Right atrium auricular region (tissue), 2 donors: ENCODE measurements at regions not wholly inside any gene's neighbourhood (a gene's known extent, or its start where the extent isn't known, plus 50 kb on each side); places are given as distances from the start of the nearest gene placed in this dataset.

Source experiments
- DNase-seq: peaks from one replicate; pipeline ENCODE4 v3.0.0-alpha.2; 2019; ENCODE audit warnings: low spot score
- H3K27ac ChIP-seq, 2 donors: fragments of 200-600 bp; sonication (generic); 1 replicate in 1 of 2; 2 replicates in 1 of 2; pipeline ENCODE4 v1.5.1; 2016 to 2019
- H3K27me3 ChIP-seq, 2 donors: fragments of 200-600 bp; sonication (generic); one replicate each; pipeline versions ENCODE4 v1.5.1 to v1.6.0; 2017 to 2019
- H3K36me3 ChIP-seq: fragments of 200-600 bp; sonication (generic); one replicate; pipeline ENCODE4 v1.5.1; 2016
- H3K4me1 ChIP-seq, 2 donors: fragments of 200-600 bp; sonication (generic); one replicate each; pipeline versions ENCODE4 v1.5.1 to v1.6.0; 2017 to 2019
- H3K4me3 ChIP-seq, 2 donors: fragments of 200-600 bp; sonication (generic); 1 replicate in 1 of 2; 2 replicates in 1 of 2; pipeline ENCODE4 v1.5.1; 2017 to 2019; ENCODE audit warnings: mild to moderate bottlenecking in 1 of 2, moderate library complexity in 1 of 2
- H3K9me3 ChIP-seq, 2 donors: fragments of 200-600 bp; sonication (generic); one replicate each; pipeline ENCODE4 v1.5.1; 2019
- TF ChIP-seq, protein P1 (sequence below), 2 donors: fragments of 200-600 bp; sonication (generic); IDR thresholded peaks; one replicate each; pipeline ENCODE4 v1.5.1; 2019; ENCODE audit warnings: antibody characterized with exemption in 2 of 2

DNA sequence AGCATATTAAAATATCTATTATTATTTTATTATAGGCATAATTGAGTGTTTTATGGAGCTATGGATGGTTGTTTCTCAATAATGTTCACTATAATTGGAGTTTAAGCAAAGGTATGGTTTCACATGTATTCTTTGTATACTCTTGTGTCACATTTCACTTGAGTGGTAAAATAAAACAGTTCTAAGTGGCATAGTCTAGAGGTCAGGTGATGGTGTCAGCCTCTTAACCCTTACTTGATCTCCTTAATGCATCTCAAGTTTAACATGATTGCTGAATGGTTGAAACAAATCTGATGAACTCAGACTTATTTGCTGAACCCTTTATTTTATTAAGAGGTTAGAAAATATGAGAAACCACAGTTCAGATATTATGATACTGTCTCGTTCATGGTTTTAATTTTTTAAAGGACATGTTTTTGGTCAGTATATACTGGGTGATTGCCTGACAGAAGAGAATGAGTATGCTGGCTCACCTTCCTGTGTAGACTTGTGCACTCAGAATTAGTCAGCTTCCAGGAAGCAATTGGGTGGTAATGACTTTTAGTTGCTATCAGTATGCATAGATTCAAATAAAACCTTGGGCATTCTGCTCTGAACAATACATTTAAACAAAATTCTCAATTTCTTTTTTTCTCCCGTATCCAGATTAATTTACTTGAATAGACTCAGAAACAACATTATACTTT lies 464.6 kb downstream of the PCNX1 start:
- H3K27me3 ChIP-seq = no peaks in the 10 kb centered on the region
- DNase-seq = no peak
- no peak overlapping the region for H3K27ac ChIP-seq
- H3K36me3 ChIP-seq = no peaks in the 10 kb centered on the region
- no peak overlapping the region for H3K4me3 ChIP-seq
- H3K9me3 ChIP-seq = no peaks in the 10 kb centered on the region
- no peaks in the 10 kb centered on the region for H3K4me1 ChIP-seq
- TF ChIP-seq, protein P1, sequence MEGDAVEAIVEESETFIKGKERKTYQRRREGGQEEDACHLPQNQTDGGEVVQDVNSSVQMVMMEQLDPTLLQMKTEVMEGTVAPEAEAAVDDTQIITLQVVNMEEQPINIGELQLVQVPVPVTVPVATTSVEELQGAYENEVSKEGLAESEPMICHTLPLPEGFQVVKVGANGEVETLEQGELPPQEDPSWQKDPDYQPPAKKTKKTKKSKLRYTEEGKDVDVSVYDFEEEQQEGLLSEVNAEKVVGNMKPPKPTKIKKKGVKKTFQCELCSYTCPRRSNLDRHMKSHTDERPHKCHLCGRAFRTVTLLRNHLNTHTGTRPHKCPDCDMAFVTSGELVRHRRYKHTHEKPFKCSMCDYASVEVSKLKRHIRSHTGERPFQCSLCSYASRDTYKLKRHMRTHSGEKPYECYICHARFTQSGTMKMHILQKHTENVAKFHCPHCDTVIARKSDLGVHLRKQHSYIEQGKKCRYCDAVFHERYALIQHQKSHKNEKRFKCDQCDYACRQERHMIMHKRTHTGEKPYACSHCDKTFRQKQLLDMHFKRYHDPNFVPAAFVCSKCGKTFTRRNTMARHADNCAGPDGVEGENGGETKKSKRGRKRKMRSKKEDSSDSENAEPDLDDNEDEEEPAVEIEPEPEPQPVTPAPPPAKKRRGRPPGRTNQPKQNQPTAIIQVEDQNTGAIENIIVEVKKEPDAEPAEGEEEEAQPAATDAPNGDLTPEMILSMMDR (IDR thresholded peaks at IDR 0.05) = no peak

- no peaks in the 10 kb centered on the region for H3K9me3 ChIP-seq
- H3K27ac ChIP-seq = no peak overlapping the region
- no peak for DNase-seq
- no peaks in the 10 kb centered on the region for H3K27me3 ChIP-seq
- no peaks in the 10 kb centered on the region for H3K36me3 ChIP-seq
- H3K4me1 ChIP-seq = no peaks in the 10 kb centered on the region
- no peak overlapping the region for H3K4me3 ChIP-seq
- TF ChIP-seq, protein P1 (IDR thresholded peaks at IDR 0.05) = no peak
These were observed 465.2 kb downstream of the PCNX1 start for GRCh38 chr14:71372411-71372838.

GRCh38 chr14:71373773-71374172 lies 466.5 kb downstream of the PCNX1 start:
- H3K4me3 ChIP-seq = no peak overlapping the region
- no peaks in the 10 kb centered on the region for H3K9me3 ChIP-seq
- no peaks in the 10 kb centered on the region for H3K4me1 ChIP-seq
- TF ChIP-seq, protein P1 (IDR thresholded peaks at IDR 0.05) = no peak
- no peak for DNase-seq
- H3K36me3 ChIP-seq = no peaks in the 10 kb centered on the region
- no peaks in the 10 kb centered on the region for H3K27me3 ChIP-seq
- no peak overlapping the region for H3K27ac ChIP-seq

- no peak overlapping the region for H3K4me3 ChIP-seq
- no peaks in the 10 kb centered on the region for H3K9me3 ChIP-seq
- DNase-seq = no peak
- H3K4me1 ChIP-seq = no peaks in the 10 kb centered on the region
- no peak overlapping the region for H3K27ac ChIP-seq
- H3K27me3 ChIP-seq = no peaks in the 10 kb centered on the region
- H3K36me3 ChIP-seq = no peaks in the 10 kb centered on the region
- TF ChIP-seq, protein P1 (IDR thresholded peaks at IDR 0.05) = no peak
These were observed 467.7 kb downstream of the PCNX1 start for GRCh38 chr14:71374989-71375388.

GRCh38 chr14:71377099-71377498 lies 469.8 kb downstream of the PCNX1 start:
- H3K4me1 ChIP-seq = peaks cover 0 to 6% of the 10 kb centered on the region in 2 donors
- TF ChIP-seq, protein P1 (IDR thresholded peaks at IDR 0.05) = no peak
- DNase-seq = no peak
- no peaks in the 10 kb centered on the region for H3K9me3 ChIP-seq
- H3K4me3 ChIP-seq = no peak overlapping the region
- H3K36me3 ChIP-seq = no peaks in the 10 kb centered on the region
- no peak overlapping the region for H3K27ac ChIP-seq
- H3K27me3 ChIP-seq = no peaks in the 10 kb centered on the region

DNA sequence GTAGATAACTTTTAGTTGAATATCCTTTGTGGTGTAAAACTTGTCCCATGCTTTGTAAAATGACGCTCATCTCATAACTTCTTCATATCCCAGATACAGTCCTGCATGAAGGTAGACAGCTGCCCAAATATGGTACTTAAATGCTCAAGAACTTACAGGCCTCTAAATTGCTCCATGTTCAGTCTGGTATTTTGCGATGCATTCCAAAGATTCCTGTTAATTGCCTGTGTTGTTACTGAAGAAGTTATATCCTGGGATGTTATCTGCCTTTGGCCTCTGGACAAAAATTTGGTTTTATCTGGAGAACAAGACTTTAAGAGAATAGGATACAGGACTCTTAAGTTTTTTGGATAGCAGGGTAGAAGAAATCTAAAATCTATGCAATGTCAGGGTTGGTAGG lies 473.0 kb downstream of the PCNX1 start:
- TF ChIP-seq, protein P1 (IDR thresholded peaks at IDR 0.05) = no peak
- H3K27me3 ChIP-seq = no peaks in the 10 kb centered on the region
- H3K4me1 ChIP-seq = peaks cover 0 to 6% of the 10 kb centered on the region in 2 donors
- no peaks in the 10 kb centered on the region for H3K9me3 ChIP-seq
- no peak overlapping the region for H3K4me3 ChIP-seq
- no peaks in the 10 kb centered on the region for H3K36me3 ChIP-seq
- no peak overlapping the region for H3K27ac ChIP-seq
- no peak for DNase-seq
